Astrocyte (in vitro differentiated cells and primary cell): ENCODE measurements at regions not wholly inside any gene's neighbourhood (a gene's known extent, or its start where the extent isn't known, plus 50 kb on each side); places are given as distances from the start of the nearest gene placed in this dataset.
"Not testable (repeated sequence)": the region's sequence is repeated elsewhere in the genome, so short reads cannot be mapped to it uniquely, and the experiment has no call there.

ENCODE experiments used
- DNase-seq: peaks from one replicate; pipeline ENCODE4 v3.0.0-alpha.2; 2010; ENCODE audit warnings: low read depth
- FAIRE-seq: peaks from 2 replicates; lab custom pipeline; 2011; peaks lifted over from hg19 to GRCh38; lab: Jason Lieb, UNC
- H2AFZ ChIP-seq: 2 replicates; pipeline ENCODE4 v1.6.0; 2012; ENCODE audit warnings: low read depth, low read length, inconsistent platforms
- H3K27ac ChIP-seq: 2 replicates; pipeline ENCODE4 v1.5.1; 2011; ENCODE audit warnings: low read depth, low read length, inconsistent platforms
- H3K27me3 ChIP-seq: 2 replicates; pipeline ENCODE4 v1.6.0; 2011; ENCODE audit warnings: low read length, inconsistent platforms; ENCODE audit not compliant: insufficient read depth
- H3K36me3 ChIP-seq: 2 replicates; pipeline ENCODE4 v1.5.1; 2011; ENCODE audit warnings: low read length, inconsistent platforms; ENCODE audit not compliant: insufficient read depth
- H3K4me1 ChIP-seq: 2 replicates; pipeline ENCODE4 v1.5.1; 2011; ENCODE audit warnings: low read length, inconsistent platforms; ENCODE audit not compliant: insufficient read depth
- H3K4me2 ChIP-seq: 2 replicates; pipeline ENCODE4 v1.6.0; 2012; ENCODE audit warnings: low read length, inconsistent platforms
- H3K4me3 ChIP-seq: 2 replicates; pipeline ENCODE4 v1.5.1; 2011; ENCODE audit warnings: low read depth, mild to moderate bottlenecking, low read length, inconsistent platforms; ENCODE audit not compliant: insufficient read depth
- H3K79me2 ChIP-seq: 2 replicates; pipeline ENCODE4 v1.6.0; 2012; ENCODE audit warnings: mild to moderate bottlenecking, low read length, inconsistent platforms; ENCODE audit not compliant: insufficient read depth
- H3K9ac ChIP-seq: 2 replicates; pipeline ENCODE4 v1.6.0; 2012; ENCODE audit warnings: mild to moderate bottlenecking, low read length, inconsistent platforms
- H3K9me3 ChIP-seq: 2 replicates; pipeline ENCODE4 v1.5.1; 2012; ENCODE audit warnings: low read depth, mild to moderate bottlenecking, low read length, inconsistent platforms; ENCODE audit not compliant: insufficient read depth
- H4K20me1 ChIP-seq: 2 replicates; pipeline ENCODE4 v1.6.0; 2012; ENCODE audit warnings: low read length, inconsistent platforms; ENCODE audit not compliant: insufficient read depth
- H3K27ac Mint-ChIP-seq: one replicate; pipeline ENCODE4 v1.8.0; 2021; ENCODE audit warnings: mild to moderate bottlenecking, mixed read lengths; ENCODE audit not compliant: unreplicated experiment
- H3K27me3 Mint-ChIP-seq: one replicate; pipeline ENCODE4 v1.8.0; 2021; ENCODE audit warnings: low read depth, mixed read lengths; ENCODE audit not compliant: unreplicated experiment
- H3K36me3 Mint-ChIP-seq: one replicate; pipeline ENCODE4 v1.8.0; 2021; ENCODE audit warnings: low read depth, mixed read lengths; ENCODE audit not compliant: unreplicated experiment
- H3K4me1 Mint-ChIP-seq: one replicate; pipeline ENCODE4 v1.8.0; 2021; ENCODE audit warnings: low read depth, mixed read lengths; ENCODE audit not compliant: unreplicated experiment
- H3K4me3 Mint-ChIP-seq: one replicate; pipeline ENCODE4 v1.8.0; 2021; ENCODE audit warnings: mild to moderate bottlenecking, moderate library complexity, mixed read lengths; ENCODE audit not compliant: unreplicated experiment
- H3K9me3 Mint-ChIP-seq: one replicate; pipeline ENCODE4 v1.8.0; 2021; ENCODE audit warnings: mild to moderate bottlenecking, mixed read lengths; ENCODE audit not compliant: unreplicated experiment
- CTCF ChIP-seq: IDR thresholded peaks from 2 replicates; pipeline ENCODE4 v1.5.1; 2011; ENCODE audit warnings: low read depth, mild to moderate bottlenecking, inconsistent platforms, low read length, moderate library complexity; ENCODE audit not compliant: insufficient read depth
- EZH2 ChIP-seq: IDR thresholded peaks from 2 replicates; pipeline ENCODE4 v1.6.1; 2012; ENCODE audit warnings: mild to moderate bottlenecking, low read length, inconsistent platforms; ENCODE audit not compliant: insufficient read depth

- no peak overlapping the region for H3K27ac Mint-ChIP-seq
- Histone ChIP-seq H3K4me3 (no peak overlapping the region), H3K4me2 (peak overlapping the region; percentile 13), H3K9ac (no peak overlapping the region), H3K36me3 (no peaks in the 10 kb centered on the region), H3K79me2 (no peaks in the 10 kb centered on the region), H3K27ac (peak overlapping the region; percentile 1), H4K20me1 (no peaks in the 10 kb centered on the region), H3K27me3 (no peaks in the 10 kb centered on the region), H3K9me3 (peaks cover 3% of the 10 kb centered on the region), H3K4me1 (peaks cover 13% of the 10 kb centered on the region), H2AFZ (no peak overlapping the region)
- peak; percentile 81 for DNase-seq
- peaks cover 4% of the 10 kb centered on the region for H3K4me1 Mint-ChIP-seq
- H3K36me3 Mint-ChIP-seq = no peaks in the 10 kb centered on the region
- peak; percentile 91 for FAIRE-seq
- peaks cover 4% of the 10 kb centered on the region for H3K9me3 Mint-ChIP-seq
- no peaks in the 10 kb centered on the region for H3K27me3 Mint-ChIP-seq
- H3K4me3 Mint-ChIP-seq = no peak overlapping the region
- TF ChIP-seq EZH2 = no peak
- TF ChIP-seq CTCF = no peak
Observed at GRCh38 chr1:81179242-81179641, 621.5 kb upstream of the ADGRL2 start.

GRCh38 chr1:81178431-81179093 is 622.2 kb upstream of the ADGRL2 start:
- H3K27me3 Mint-ChIP-seq, H4K20me1 ChIP-seq, H3K4me3 ChIP-seq, DNase-seq, H3K36me3 ChIP-seq, H2AFZ ChIP-seq, H3K4me2 ChIP-seq, H3K27ac Mint-ChIP-seq, H3K4me1 Mint-ChIP-seq, H3K9me3 ChIP-seq, FAIRE-seq, H3K27me3 ChIP-seq, H3K4me3 Mint-ChIP-seq, H3K79me2 ChIP-seq, H3K9ac ChIP-seq, H3K9me3 Mint-ChIP-seq, H3K36me3 Mint-ChIP-seq: not testable (repeated sequence)
- peak overlapping the region; percentile 1 for H3K27ac ChIP-seq
- H3K4me1 ChIP-seq = peaks cover 16% of the 10 kb centered on the region

DNA sequence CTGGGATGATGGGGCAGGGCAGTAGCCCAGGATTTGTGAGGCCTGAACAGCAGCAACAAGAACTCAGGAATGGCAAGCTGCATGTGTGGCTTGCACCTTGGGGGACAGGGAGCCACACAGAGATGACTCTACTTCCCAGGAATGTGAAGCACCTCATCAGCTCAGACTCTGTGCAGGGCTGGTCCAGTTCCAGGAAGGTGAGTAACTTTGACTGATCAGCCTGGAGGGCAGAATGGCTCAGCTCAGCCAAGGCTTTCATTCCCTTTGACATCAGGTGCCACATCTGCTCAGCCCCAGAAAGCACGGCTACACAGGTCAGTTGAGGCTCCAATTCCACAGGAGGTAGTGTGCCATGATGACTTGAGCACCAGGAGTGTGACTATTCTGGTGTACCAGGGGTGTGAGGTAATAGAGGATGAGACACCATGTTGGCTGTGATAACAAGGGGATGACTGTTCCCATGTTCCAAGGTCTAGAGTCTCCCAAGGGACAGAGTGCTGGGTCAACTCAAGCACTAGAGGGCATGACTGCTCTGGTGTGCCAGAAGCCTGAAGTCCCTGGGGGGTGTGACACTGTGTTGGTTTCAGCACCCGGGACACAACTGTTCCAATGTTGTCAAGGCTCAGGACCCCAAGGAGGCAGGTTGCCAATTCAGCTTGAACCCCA is 625.8 kb upstream of the ADGRL2 start:
- FAIRE-seq (peak; percentile 13), DNase-seq (peak; percentile 86)
- Mint-ChIP-seq H3K4me1 (peaks cover 6% of the 10 kb centered on the region), H3K9me3 (peaks cover 11% of the 10 kb centered on the region), H3K27ac (peak overlapping the region; percentile 53), H3K4me3 (no peak overlapping the region), H3K27me3 (no peaks in the 10 kb centered on the region), H3K36me3 (no peaks in the 10 kb centered on the region)
- H3K4me1 ChIP-seq = peaks cover 16% of the 10 kb centered on the region
- H3K27ac ChIP-seq = peak overlapping the region; percentile 16
- no peaks in the 10 kb centered on the region for H3K36me3 ChIP-seq
- no peak overlapping the region for H3K9ac ChIP-seq
- no peak for TF ChIP-seq EZH2
- TF ChIP-seq CTCF = peak; percentile 8
- no peaks in the 10 kb centered on the region for H4K20me1 ChIP-seq
- H3K79me2 ChIP-seq = no peaks in the 10 kb centered on the region
- no peak overlapping the region for H3K4me3 ChIP-seq
- no peak overlapping the region for H3K4me2 ChIP-seq
- no peak overlapping the region for H2AFZ ChIP-seq
- H3K9me3 ChIP-seq = peaks cover 6% of the 10 kb centered on the region
- H3K27me3 ChIP-seq = no peaks in the 10 kb centered on the region
